HFF-Myc (cell line): ENCODE measurements at regions not wholly inside any gene's neighbourhood (a gene's known extent, or its start where the extent isn't known, plus 50 kb on each side); places are given as distances from the start of the nearest gene placed in this dataset.
"Not testable (repeated sequence)": the region's sequence is repeated elsewhere in the genome, so short reads cannot be mapped to it uniquely, and the experiment has no call there.

Experiments
- DNase-seq: peaks from one replicate; pipeline ENCODE4 v3.0.0-alpha.2; 2011; ENCODE audit warnings: low read depth; ENCODE audit errors: extremely low read depth
- H3K4me3 ChIP-seq: replicated peaks from 2 replicates; pipeline ENCODE4 v1.5.1; 2011; ENCODE audit warnings: low read depth, mild to moderate bottlenecking, control low read depth, low read length
- CTCF ChIP-seq: IDR thresholded peaks from 2 replicates; pipeline ENCODE4 v1.5.1; 2012; ENCODE audit warnings: mild to moderate bottlenecking, low read depth, low read length, control low read depth; ENCODE audit errors: missing control alignments

- no peak overlapping the region for H3K4me3 ChIP-seq
- TF ChIP-seq CTCF, result no peak
- no peak for DNase-seq
Observed at GRCh38 chr20:61094581-61094980, 157.5 kb upstream of the CDH4 start.

- H3K4me3 ChIP-seq, result no peak overlapping the region
- TF ChIP-seq CTCF, result no peak
- no peak for DNase-seq
Observed at GRCh38 chr20:61096463-61096862, 155.6 kb upstream of the CDH4 start.

- TF ChIP-seq CTCF, result no peak
- DNase-seq, result no peak
- no peak overlapping the region for H3K4me3 ChIP-seq
Observed at GRCh38 chr20:61099806-61100205, 152.3 kb upstream of the CDH4 start.

- TF ChIP-seq CTCF, result no peak
- no peak overlapping the region for H3K4me3 ChIP-seq
Observed at GRCh38 chr20:61100489-61100888, 151.6 kb upstream of the CDH4 start.

GRCh38 chr20:61101321-61101720 lies 150.7 kb upstream of the CDH4 start:
- not testable (repeated sequence) for H3K4me3 ChIP-seq, DNase-seq

More at GRCh38 chr20:61100489-61100888, 151.6 kb upstream of the CDH4 start:
- DNase-seq, result no peak

- no peak for TF ChIP-seq CTCF
- H3K4me3 ChIP-seq, result no peak overlapping the region
- DNase-seq, result no peak
Observed at GRCh38 chr20:61104232-61104631, 147.8 kb upstream of the CDH4 start.

GRCh38 chr20:61105395-61105794 lies 146.7 kb upstream of the CDH4 start:
- no peak for DNase-seq
- no peak overlapping the region for H3K4me3 ChIP-seq
- TF ChIP-seq CTCF, result no peak
